ENCODE measurements at regions not wholly inside any gene's neighbourhood (a gene's known extent, or its start where the extent isn't known, plus 50 kb on each side); places are given as distances from the start of the nearest gene placed in this dataset.

GRCh38 chr10:35927341-35927740 lies 285.2 kb upstream of the FZD8 start:
- no peak for DNase-seq (ENCODE audit: low read depth)
- H3K4me3 ChIP-seq (ENCODE audit: low read depth, low read length): no peak overlapping the region
- no peak for TF ChIP-seq CTCF (IDR thresholded peaks at IDR 0.05; ENCODE audit: low read depth, low read length, missing control alignments)

- TF ChIP-seq CTCF (IDR thresholded peaks at IDR 0.05; ENCODE audit: low read depth, low read length, missing control alignments): no peak
- H3K4me3 ChIP-seq (ENCODE audit: low read depth, low read length): no peak overlapping the region
- DNase-seq (ENCODE audit: low read depth): no peak
Measured at GRCh38 chr10:35926846-35927245, 284.8 kb upstream of the FZD8 start.

- TF ChIP-seq CTCF (IDR thresholded peaks at IDR 0.05; ENCODE audit: low read depth, low read length, missing control alignments): no peak
- no peak overlapping the region for H3K4me3 ChIP-seq (ENCODE audit: low read depth, low read length)
- no peak for DNase-seq (ENCODE audit: low read depth)
Measured at GRCh38 chr10:35925493-35925892, 283.4 kb upstream of the FZD8 start.

GRCh38 chr10:35924759-35925158 lies 282.7 kb upstream of the FZD8 start:
- H3K4me3 ChIP-seq (ENCODE audit: low read depth, low read length): no peak overlapping the region
- DNase-seq (ENCODE audit: low read depth): no peak
- no peak for TF ChIP-seq CTCF (IDR thresholded peaks at IDR 0.05; ENCODE audit: low read depth, low read length, missing control alignments)

- TF ChIP-seq CTCF (IDR thresholded peaks at IDR 0.05; ENCODE audit: low read depth, low read length, missing control alignments): no peak
- no peak overlapping the region for H3K4me3 ChIP-seq (ENCODE audit: low read depth, low read length)
- DNase-seq (ENCODE audit: low read depth): no peak
Measured at GRCh38 chr10:35922876-35923600, 280.9 kb upstream of the FZD8 start.

GRCh38 chr10:35921866-35922350 lies 279.8 kb upstream of the FZD8 start:
- H3K4me3 ChIP-seq (ENCODE audit: low read depth, low read length): no peak overlapping the region
- DNase-seq (ENCODE audit: low read depth): no peak
- TF ChIP-seq CTCF (IDR thresholded peaks at IDR 0.05; ENCODE audit: low read depth, low read length, missing control alignments): no peak

GRCh38 chr10:35916791-35917190 lies 274.7 kb upstream of the FZD8 start:
- no peak for DNase-seq (ENCODE audit: low read depth)
- no peak overlapping the region for H3K4me3 ChIP-seq (ENCODE audit: low read depth, low read length)
- TF ChIP-seq CTCF (IDR thresholded peaks at IDR 0.05; ENCODE audit: low read depth, low read length, missing control alignments): no peak
